ENCODE measurements at regions not wholly inside any gene's neighbourhood (a gene's known extent, or its start where the extent isn't known, plus 50 kb on each side); places are given as distances from the start of the nearest gene placed in this dataset.

DNA sequence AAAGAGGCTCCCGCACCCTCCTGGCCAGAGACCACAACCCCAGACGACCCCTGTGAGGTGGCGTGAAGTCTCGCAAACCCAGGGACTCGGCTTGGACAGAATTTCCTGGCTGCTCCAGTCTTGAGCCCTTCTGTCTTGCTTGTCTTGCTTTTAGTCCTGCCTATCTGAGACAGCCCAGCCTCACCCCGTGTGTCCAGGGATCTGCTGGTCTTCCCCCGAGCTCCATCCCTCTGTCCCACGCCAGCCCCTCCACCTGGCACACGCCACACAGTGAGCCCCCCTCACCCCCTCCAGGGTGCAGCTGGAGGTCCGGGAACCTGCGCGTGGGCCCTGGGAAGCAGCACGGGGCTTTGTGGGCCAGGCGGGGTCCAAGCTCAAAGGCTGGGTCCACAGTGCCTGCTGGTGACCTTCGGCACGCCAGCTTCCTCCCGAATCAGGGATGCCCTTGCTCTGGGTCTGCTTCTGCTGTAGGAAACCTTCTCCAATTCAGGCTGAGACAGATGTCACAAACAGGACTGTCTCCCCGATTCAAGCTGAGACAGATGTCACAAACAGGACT lies 97.1 kb downstream of the SIK1 start:
- no peak overlapping the region for H3K4me3 ChIP-seq (ENCODE audit: low read depth in 1 of 2, low read length in 2 of 2)
- H3K9ac ChIP-seq (ENCODE audit: low read length) = no peak overlapping the region
- H3K36me3 ChIP-seq (ENCODE audit: insufficient read depth, low read length) = no peaks in the 10 kb centered on the region
- no peaks in the 10 kb centered on the region for H3K9me3 ChIP-seq (ENCODE audit: low read length)
- no peak overlapping the region for H3K27ac ChIP-seq (ENCODE audit: low read depth, low read length)
- H3K4me1 ChIP-seq (ENCODE audit: insufficient read depth, low read length) = peaks cover 22% of the 10 kb centered on the region
- H3K27me3 ChIP-seq (ENCODE audit: control insufficient read depth in 1 of 2, insufficient read depth in 2 of 2, low read length in 2 of 2) = peaks cover 0 to 5% of the 10 kb centered on the region in 2 donors

DNA sequence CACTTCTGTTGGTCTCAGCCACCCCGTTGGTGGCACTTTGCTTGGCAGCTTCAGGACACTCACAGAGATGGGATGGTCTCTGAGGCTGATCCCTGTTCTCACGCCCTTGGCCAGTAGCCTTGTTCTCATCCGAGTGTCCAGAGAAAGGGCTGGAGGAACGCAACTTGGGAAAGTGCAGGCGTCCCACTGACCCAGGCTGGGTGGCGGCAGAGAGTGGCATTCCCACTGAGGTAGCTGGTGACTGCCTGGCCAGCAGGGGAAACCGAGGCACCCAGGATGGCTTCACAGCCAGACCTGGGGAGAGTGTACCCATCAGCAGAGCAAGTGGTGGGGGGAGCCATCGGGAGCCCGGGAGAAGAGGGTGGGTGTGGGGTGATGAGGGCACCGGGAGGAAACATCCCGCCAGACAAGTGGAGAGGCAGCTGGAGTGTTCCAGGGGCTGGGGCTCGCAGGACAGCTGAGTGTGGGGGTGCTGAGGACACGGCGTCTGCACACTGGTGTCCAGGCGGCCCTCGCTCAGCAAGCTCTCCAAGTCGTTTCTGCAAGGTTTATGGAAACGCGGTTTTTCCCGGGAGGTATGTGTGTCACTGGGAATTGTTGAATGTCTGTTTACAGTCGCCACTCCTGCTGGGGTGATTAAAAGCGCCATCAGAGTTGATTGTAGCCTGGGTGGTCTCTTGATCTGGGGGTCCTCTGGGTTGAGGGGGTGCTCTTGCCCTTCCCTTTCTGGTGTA lies 97.8 kb downstream of the SIK1 start:
- Histone ChIP-seq H3K9me3 (ENCODE audit: low read length) (no peaks in the 10 kb centered on the region), H3K27ac (ENCODE audit: low read depth, low read length) (no peak overlapping the region), H3K9ac (ENCODE audit: low read length) (no peak overlapping the region), H3K27me3 (ENCODE audit: control insufficient read depth in 1 of 2, insufficient read depth in 2 of 2, low read length in 2 of 2) (peaks cover 0 to 5% of the 10 kb centered on the region in 2 donors), H3K4me3 (ENCODE audit: low read depth in 1 of 2, low read length in 2 of 2) (no peak overlapping the region), H3K4me1 (ENCODE audit: insufficient read depth, low read length) (peaks cover 22% of the 10 kb centered on the region), H3K36me3 (ENCODE audit: insufficient read depth, low read length) (no peaks in the 10 kb centered on the region)

DNA sequence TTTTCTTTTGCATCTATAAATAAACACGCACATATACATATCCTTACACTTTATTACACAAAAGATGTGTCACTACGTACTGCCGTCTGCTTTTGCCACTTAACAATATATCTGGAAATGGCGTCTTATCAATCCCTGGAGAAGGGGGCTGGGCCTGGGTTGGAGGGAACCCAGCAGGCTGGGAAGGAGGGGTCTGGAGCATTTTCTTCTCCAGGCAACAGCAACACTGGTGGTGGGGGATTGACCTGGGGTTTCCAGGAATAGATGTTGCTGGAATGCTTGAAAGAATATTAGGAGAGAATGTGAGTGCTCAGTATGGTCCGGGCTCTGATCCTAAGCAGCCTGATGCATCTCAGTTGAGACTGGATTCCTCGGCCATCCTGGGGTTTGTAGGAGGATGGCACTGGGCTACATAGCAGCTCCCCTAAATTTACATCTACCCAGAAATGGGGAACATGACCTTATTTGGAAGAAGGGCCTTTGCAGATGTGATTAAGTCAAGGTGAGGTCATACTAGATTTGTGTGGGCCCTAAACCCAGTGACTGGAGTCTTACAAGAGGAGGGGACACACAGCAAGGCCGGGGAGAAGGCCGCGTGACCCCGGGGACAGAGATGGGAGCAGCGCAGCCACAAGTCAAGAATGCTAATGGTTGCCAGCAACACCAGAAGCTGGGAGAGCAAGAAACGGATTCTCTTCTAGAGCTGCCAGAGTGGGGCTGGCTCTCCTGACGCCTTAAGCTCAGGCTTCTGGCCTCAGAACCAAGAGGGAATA lies 98.6 kb downstream of the SIK1 start:
- Histone ChIP-seq H3K27me3 (ENCODE audit: control insufficient read depth in 1 of 2, insufficient read depth in 2 of 2, low read length in 2 of 2) (peaks cover 0 to 4% of the 10 kb centered on the region in 2 donors), H3K9me3 (ENCODE audit: low read length) (no peaks in the 10 kb centered on the region), H3K4me1 (ENCODE audit: insufficient read depth, low read length) (peaks cover 15% of the 10 kb centered on the region), H3K9ac (ENCODE audit: low read length) (no peak overlapping the region), H3K27ac (ENCODE audit: low read depth, low read length) (no peak overlapping the region), H3K36me3 (ENCODE audit: insufficient read depth, low read length) (no peaks in the 10 kb centered on the region), H3K4me3 (ENCODE audit: low read depth in 1 of 2, low read length in 2 of 2) (no peak overlapping the region)

DNA sequence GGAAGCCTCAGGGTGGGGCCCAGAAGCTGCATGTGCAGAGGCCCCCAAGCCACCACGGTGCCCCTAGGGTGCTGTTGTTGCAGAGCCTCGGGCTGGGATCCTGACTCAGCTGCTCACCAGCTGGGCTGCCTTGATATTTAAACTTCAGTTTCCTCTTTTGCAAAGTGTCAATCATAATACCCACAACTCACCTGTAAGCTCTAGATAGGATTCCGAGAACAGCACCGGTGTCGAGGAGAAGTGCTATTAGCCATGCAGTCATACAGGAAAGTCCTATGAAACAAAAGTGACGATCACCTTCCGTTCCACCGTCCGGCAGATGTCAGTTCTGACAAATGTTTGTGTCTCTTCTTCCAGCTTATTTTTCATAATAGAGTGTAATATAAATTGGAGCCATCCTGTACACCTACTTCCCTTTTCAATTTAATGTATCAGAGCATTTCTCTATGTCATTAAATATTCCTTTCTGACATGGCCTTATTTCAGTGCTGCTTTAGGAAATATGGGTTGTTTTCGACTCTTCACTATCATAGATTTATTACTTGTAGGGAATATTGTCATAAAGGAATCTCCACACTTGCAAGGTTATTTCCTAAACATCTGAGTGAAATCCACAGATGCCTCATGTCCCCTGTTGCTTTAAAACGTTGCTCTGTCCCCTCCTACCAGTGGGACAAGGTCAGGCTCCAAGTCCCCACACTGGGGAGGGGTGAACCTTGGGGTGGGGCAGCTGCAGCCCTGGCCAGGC lies 100.8 kb downstream of the SIK1 start:
- Histone ChIP-seq H3K27me3 (ENCODE audit: control insufficient read depth in 1 of 2, insufficient read depth in 2 of 2, low read length in 2 of 2) (no peaks in the 10 kb centered on the region), H3K27ac (ENCODE audit: low read depth, low read length) (no peak overlapping the region), H3K9me3 (ENCODE audit: low read length) (no peaks in the 10 kb centered on the region), H3K4me1 (ENCODE audit: insufficient read depth, low read length) (no peaks in the 10 kb centered on the region), H3K4me3 (ENCODE audit: low read depth in 1 of 2, low read length in 2 of 2) (no peak overlapping the region), H3K36me3 (ENCODE audit: insufficient read depth, low read length) (no peaks in the 10 kb centered on the region), H3K9ac (ENCODE audit: low read length) (no peak overlapping the region)

DNA sequence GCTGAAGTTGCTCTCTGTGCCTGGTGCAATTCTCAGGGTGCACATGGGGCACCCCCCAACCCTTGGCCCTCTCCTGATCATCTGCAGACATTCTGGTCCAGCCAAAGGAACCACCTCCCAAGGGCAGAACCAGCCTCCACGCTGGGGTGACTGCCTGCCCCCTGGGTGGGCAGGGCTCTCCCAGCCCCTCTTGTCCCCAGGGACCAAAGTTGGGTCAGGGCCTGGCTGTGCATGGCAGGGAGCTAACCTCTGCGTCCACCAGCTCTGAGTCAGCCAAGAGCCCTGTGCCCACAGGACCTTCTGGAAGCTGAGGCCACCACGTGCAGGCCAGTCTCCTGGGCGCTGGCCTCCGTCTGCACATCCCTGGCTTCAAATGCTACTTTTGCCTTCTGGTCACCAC lies 101.9 kb downstream of the SIK1 start:
- H3K4me3 ChIP-seq (ENCODE audit: low read depth in 1 of 2, low read length in 2 of 2) = no peak overlapping the region
- H3K9ac ChIP-seq (ENCODE audit: low read length) = no peak overlapping the region
- H3K36me3 ChIP-seq (ENCODE audit: insufficient read depth, low read length) = no peaks in the 10 kb centered on the region
- H3K27ac ChIP-seq (ENCODE audit: low read depth, low read length) = no peak overlapping the region
- H3K27me3 ChIP-seq (ENCODE audit: control insufficient read depth in 1 of 2, insufficient read depth in 2 of 2, low read length in 2 of 2) = no peaks in the 10 kb centered on the region
- no peaks in the 10 kb centered on the region for H3K9me3 ChIP-seq (ENCODE audit: low read length)
- no peaks in the 10 kb centered on the region for H3K4me1 ChIP-seq (ENCODE audit: insufficient read depth, low read length)

DNA sequence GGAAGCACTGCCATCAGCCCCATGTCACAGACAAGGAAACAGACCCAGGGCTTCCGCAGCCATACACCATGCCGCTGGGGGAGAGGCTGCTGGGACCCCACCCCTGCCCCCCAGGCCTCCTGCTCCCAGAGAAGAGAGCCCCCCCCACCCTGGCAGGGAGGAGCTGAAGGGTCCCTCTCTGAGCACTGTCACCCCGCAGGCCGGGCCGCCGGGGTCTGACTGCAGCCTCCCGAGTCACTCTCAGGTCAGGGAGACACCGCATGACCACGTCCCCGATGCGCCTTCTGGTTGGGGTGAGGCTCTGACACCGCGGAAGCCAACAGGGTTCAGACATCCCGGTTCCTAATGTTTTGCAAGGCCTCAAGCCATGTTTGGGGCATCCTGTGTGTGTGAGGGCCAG lies 102.3 kb downstream of the SIK1 start:
- H3K27ac ChIP-seq (ENCODE audit: low read depth, low read length) = no peak overlapping the region
- no peak overlapping the region for H3K4me3 ChIP-seq (ENCODE audit: low read depth in 1 of 2, low read length in 2 of 2)
- H3K9me3 ChIP-seq (ENCODE audit: low read length) = no peaks in the 10 kb centered on the region
- no peaks in the 10 kb centered on the region for H3K4me1 ChIP-seq (ENCODE audit: insufficient read depth, low read length)
- no peaks in the 10 kb centered on the region for H3K36me3 ChIP-seq (ENCODE audit: insufficient read depth, low read length)
- no peaks in the 10 kb centered on the region for H3K27me3 ChIP-seq (ENCODE audit: control insufficient read depth in 1 of 2, insufficient read depth in 2 of 2, low read length in 2 of 2)
- H3K9ac ChIP-seq (ENCODE audit: low read length) = no peak overlapping the region

DNA sequence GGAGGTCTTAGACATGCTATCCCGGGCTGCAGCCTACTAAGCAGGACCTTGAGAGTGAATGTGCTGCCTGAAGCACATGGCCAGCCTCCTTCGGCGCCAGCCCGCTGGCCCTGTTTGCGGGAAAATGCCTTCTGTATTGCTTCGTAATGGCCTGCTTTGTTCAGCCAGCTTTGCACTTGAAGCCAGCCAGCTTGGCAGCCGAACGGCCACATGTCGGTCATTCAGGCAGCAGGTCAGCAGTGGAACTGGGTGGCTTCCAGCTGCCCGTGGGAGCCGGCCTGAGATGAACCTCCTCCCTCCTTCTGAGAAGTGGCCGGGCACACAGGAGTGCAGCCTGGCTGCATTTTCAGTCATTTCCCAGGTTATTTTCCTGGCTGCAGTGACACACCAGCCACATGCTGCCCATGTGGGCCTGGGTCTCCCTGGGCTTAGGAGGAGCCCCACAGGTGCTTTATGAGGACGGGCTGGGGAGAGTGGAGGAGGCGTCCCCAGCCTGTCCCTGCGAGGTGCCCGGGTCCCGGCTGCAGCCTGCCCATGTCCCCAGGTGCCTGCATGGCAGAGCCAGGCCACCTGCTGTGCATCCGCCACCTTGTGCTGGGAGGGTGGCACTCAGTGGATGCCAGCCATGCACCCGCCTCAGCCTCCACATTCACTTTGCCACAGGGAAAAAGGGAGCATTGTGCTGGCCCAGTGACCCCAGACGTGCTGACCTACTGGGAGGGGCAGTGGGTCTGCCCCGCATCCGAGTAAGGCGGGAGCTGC lies 103.5 kb downstream of the SIK1 start:
- no peaks in the 10 kb centered on the region for H3K4me1 ChIP-seq (ENCODE audit: insufficient read depth, low read length)
- H3K27me3 ChIP-seq (ENCODE audit: control insufficient read depth in 1 of 2, insufficient read depth in 2 of 2, low read length in 2 of 2) = no peaks in the 10 kb centered on the region
- no peak overlapping the region for H3K27ac ChIP-seq (ENCODE audit: low read depth, low read length)
- H3K9me3 ChIP-seq (ENCODE audit: low read length) = no peaks in the 10 kb centered on the region
- no peak overlapping the region for H3K4me3 ChIP-seq (ENCODE audit: low read depth in 1 of 2, low read length in 2 of 2)
- H3K9ac ChIP-seq (ENCODE audit: low read length) = no peak overlapping the region
- no peaks in the 10 kb centered on the region for H3K36me3 ChIP-seq (ENCODE audit: insufficient read depth, low read length)

DNA sequence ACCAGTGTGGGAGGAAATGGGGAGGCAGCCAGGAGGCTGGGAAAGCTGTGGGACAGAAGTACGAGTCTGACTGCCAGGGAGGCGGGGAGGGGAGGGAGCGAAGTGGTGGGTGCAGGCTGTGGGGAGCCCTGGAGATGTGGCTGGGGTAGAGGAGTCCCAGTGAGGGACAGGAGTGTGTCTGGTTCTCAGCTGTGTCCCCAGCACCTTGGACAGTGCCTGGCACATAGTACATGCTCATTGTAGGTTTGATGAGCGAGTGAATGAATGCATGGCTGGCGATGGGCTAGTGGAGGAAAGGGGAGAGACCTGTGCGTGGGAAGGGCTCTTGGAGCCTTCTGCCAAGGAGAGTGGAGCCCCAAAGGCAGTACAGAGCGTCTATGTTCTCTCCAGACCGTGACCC lies 104.1 kb downstream of the SIK1 start:
- no peaks in the 10 kb centered on the region for H3K9me3 ChIP-seq (ENCODE audit: low read length)
- H3K4me3 ChIP-seq (ENCODE audit: low read depth in 1 of 2, low read length in 2 of 2) = no peak overlapping the region
- H3K27me3 ChIP-seq (ENCODE audit: control insufficient read depth in 1 of 2, insufficient read depth in 2 of 2, low read length in 2 of 2) = no peaks in the 10 kb centered on the region
- H3K27ac ChIP-seq (ENCODE audit: low read depth, low read length) = no peak overlapping the region
- no peaks in the 10 kb centered on the region for H3K36me3 ChIP-seq (ENCODE audit: insufficient read depth, low read length)
- H3K9ac ChIP-seq (ENCODE audit: low read length) = no peak overlapping the region
- H3K4me1 ChIP-seq (ENCODE audit: insufficient read depth, low read length) = no peaks in the 10 kb centered on the region

DNA sequence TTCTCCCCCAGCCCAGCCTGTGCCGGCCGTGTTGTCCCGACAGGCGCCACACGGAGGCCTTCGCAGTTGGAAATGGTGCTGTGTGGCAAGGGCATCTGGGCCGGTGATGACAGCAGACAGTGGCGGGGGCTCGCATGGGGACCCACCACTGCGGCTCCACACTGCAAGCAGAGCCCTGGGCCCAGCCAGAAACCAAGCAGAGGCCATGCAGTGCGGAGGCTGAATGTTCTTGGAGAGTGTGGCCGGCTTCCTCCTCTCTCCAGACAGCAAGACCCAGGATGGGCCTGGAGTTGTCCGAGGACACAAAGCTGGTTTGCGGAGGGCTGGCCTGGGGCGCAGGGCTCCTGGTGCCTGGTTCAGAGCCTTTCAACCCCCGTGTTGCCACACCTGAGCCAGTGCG lies 104.6 kb downstream of the SIK1 start:
- H3K4me1 ChIP-seq (ENCODE audit: insufficient read depth, low read length) = no peaks in the 10 kb centered on the region
- no peaks in the 10 kb centered on the region for H3K27me3 ChIP-seq (ENCODE audit: control insufficient read depth in 1 of 2, insufficient read depth in 2 of 2, low read length in 2 of 2)
- H3K4me3 ChIP-seq (ENCODE audit: low read depth in 1 of 2, low read length in 2 of 2) = no peak overlapping the region
- H3K9me3 ChIP-seq (ENCODE audit: low read length) = no peaks in the 10 kb centered on the region
- no peaks in the 10 kb centered on the region for H3K36me3 ChIP-seq (ENCODE audit: insufficient read depth, low read length)
- no peak overlapping the region for H3K9ac ChIP-seq (ENCODE audit: low read length)
- no peak overlapping the region for H3K27ac ChIP-seq (ENCODE audit: low read depth, low read length)

DNA sequence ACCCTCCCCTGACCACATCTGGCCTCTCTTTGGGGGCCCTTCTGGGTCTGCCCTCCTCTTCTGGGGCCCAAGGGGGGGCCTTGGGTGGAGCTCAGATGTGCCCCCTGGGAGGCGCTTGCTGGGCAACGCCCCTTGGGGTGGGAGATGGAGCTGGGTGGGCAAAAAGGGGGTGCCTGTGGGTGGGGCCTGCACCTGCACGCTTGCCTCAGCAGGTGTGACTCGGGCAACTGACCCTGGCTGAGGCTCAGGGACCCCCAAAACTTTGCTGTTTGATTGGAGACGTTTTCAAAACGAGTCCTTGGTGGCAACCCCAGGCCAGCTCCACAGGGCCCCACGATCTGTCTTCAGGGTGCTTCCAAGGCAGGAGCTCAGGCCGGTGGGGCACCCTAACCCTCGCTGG lies 105.3 kb downstream of the SIK1 start:
- Histone ChIP-seq H3K27ac (ENCODE audit: low read depth, low read length) (no peak overlapping the region), H3K27me3 (ENCODE audit: control insufficient read depth in 1 of 2, insufficient read depth in 2 of 2, low read length in 2 of 2) (no peaks in the 10 kb centered on the region), H3K9ac (ENCODE audit: low read length) (no peak overlapping the region), H3K4me3 (ENCODE audit: low read depth in 1 of 2, low read length in 2 of 2) (no peak overlapping the region), H3K4me1 (ENCODE audit: insufficient read depth, low read length) (no peaks in the 10 kb centered on the region), H3K36me3 (ENCODE audit: insufficient read depth, low read length) (no peaks in the 10 kb centered on the region), H3K9me3 (ENCODE audit: low read length) (no peaks in the 10 kb centered on the region)

DNA sequence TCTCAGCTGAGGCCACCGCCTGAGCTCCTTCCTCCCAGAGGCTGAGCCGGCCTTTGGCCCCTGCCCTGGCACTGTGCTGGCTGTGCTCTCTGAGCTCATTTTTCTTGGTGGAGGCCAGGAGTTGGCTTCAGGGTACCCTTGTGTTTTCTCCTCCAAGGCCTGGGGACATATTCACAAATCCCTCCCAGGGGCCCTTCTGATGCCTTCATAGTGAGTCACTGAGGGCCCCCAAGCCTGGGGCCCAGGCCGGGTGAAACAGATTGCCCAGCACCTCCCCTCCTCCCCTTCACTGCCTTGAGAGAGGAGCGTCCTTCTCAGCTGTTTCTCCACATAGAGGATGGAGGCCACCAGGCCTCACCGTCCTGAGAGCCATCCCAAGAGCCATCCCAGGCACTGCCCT lies 105.8 kb downstream of the SIK1 start:
- Histone ChIP-seq H3K9me3 (ENCODE audit: low read length) (no peaks in the 10 kb centered on the region), H3K4me3 (ENCODE audit: low read depth in 1 of 2, low read length in 2 of 2) (no peak overlapping the region), H3K36me3 (ENCODE audit: insufficient read depth, low read length) (no peaks in the 10 kb centered on the region), H3K4me1 (ENCODE audit: insufficient read depth, low read length) (no peaks in the 10 kb centered on the region), H3K27ac (ENCODE audit: low read depth, low read length) (no peak overlapping the region), H3K9ac (ENCODE audit: low read length) (no peak overlapping the region), H3K27me3 (ENCODE audit: control insufficient read depth in 1 of 2, insufficient read depth in 2 of 2, low read length in 2 of 2) (no peaks in the 10 kb centered on the region)
